Suppressor macrophage treated with lipopolysaccharide for 4 hours (primary cell): ENCODE measurements at regions not wholly inside any gene's neighbourhood (a gene's known extent, or its start where the extent isn't known, plus 50 kb on each side); places are given as distances from the start of the nearest gene placed in this dataset.

Experiments
- DNase-seq: peaks from one replicate; pipeline ENCODE4 v3.0.0-alpha.2; 2020

- DNase-seq = no peak
Measured at GRCh38 chr17:71315568-71315967, 805.3 kb upstream of the SOX9 start.

DNA sequence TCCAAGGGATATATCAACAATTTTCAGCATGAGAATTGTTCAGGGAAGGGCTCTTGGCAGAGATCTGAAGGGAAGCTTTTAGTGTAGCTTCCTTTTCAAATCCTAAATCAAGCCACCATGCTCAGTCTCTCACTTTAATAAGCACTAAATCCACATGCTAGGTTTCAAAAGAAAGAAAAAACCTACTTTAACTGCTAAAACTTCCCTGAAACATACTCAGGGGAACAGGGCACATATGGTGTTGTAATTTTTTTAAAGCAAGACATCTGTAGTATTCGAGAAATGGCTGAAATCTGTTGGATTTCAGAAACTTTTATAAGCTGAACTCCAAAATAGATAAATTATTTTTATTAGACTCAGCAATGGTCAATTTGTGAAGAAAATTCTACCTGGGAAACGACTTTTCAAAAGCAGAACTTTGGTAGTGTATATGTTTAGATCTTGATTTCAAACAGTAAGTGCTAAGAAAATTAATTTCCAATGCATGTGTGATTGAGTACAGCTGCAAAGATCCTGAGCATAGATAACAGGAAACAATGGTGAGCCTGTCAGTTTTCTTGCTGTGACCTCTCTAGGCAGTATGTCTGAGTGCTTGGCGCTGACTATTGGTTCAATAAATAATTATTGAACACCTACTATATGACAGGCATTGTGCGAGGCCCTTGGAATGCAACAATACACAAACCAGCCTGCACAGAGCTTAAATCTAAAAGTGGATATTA lies 804.5 kb upstream of the SOX9 start:
- no peak for DNase-seq

GRCh38 chr17:71320009-71320796 lies 800.6 kb upstream of the SOX9 start:
- no peak for DNase-seq

DNA sequence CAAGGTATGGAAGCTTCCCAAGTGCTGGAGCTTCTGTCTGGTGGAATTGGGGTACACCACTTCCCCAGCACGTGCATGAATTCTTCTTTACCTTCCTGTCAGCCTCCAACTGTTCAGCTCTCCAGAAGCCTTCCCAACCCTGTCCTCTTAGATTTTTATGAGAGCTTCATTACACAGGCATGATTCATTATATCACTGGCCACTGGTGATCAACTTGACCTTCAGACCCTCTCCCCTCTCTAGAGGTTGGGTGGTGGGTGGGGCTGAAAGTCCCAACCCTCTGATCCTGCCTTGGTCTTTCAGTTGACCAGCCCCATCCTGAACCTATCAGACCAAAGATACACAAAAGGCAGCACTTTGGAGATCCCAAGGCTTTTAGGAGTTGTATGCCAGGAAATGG lies 795.7 kb upstream of the SOX9 start:
- DNase-seq = no peak

DNA sequence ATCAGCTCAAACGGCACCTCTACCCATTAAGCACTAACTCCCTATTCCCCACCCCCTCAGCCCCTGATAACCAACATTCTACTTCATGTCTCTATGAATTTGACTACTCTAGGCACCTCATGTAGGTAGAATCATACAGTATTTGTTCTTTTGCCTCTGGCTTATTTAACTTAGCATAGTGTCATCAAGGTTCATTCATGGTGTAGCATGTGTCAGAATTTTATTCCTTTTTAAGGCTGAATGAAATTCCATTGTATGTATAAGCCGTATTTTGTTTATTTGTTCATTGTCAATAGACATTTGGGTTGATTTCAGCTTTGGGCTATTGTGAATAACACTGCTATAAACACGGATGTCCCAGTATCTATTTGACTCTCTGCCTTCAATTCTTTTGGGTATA lies 794.9 kb upstream of the SOX9 start:
- no peak for DNase-seq

GRCh38 chr17:71327376-71328059 lies 793.3 kb upstream of the SOX9 start:
- DNase-seq = no peak

DNA sequence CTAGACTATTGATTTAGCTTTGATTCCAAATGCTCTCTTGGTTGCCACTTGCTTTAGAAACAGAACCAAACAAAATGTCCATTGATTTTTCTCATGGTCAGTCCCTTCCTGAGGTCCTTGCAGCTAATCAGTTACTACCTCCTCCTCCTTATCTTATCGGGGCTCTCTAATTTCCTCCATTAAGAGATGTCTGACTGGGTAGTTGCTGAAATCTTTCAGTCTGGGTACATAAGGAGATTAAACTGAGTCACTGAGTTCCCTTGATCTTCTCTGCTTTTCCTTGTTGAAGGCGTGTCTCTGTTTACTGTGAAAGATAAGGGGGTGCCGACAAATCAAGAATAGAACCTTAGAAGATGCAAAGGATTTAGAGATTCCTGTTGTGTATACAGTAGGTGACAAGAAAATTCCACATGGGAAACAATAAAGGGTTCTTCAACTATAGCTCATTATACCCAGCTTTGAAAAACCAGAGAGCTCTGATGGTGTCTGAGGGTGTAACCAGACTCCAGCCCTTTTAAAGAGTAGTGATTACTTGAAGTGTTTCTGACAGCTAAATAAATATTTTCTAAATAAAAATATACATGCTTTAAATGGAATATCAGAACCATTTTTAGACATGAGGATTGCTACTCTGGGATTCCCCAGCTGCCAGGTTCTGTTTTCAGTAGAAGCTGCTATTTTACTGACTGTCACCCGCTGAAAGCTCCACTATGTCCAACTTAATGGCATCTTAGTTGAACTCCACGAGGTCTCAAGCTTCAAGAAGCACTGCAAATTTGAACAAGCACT lies 791.3 kb upstream of the SOX9 start:
- no peak for DNase-seq

GRCh38 chr17:71330099-71330375 lies 790.8 kb upstream of the SOX9 start:
- DNase-seq = no peak

DNA sequence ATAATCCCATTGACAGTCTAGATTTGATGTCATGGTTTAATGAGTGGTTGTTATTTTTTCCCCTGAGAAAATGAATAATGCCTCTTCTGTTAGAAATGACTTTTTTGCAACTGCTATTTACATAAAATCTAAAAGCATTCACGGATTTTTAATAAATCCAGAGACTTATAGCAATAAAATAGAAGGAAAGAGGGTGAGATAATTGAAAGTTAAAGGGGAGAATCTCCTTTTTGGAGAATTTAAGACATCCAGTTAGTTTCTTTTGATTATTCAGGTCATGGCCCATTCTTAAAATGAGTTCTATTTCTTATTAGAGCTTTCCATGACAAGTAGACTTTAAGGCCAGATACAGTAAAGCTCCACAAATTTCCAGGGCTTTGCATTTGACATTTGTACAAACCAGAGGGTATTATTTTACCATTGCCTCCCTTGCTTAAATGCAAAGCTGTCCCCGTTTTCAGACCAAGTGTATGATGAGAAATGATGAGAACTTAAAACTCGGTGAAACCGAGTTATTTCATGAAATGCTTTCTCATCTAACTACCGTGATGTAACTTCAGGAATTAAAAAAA lies 789.0 kb upstream of the SOX9 start:
- DNase-seq = no peak

- DNase-seq = no peak
Measured at GRCh38 chr17:71334048-71334751, 786.6 kb upstream of the SOX9 start.

DNA sequence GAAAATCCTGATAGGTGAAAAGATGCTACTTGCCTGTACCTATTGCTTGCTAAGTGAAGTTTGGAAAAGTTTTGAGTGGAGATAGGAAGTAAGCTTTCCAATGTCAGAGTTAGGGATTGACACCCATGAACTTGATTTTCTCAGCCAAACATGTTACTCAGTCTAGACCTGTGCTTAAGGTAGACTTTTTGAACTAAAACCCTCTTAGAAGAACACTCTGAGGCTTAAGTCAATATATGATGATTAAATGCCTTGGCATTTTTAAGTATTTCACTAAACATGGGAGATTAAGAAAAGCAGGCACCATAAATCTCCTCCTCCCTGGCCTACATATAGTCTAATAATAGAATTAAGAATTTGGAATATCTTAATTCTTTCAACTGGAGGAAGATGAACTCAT lies 785.6 kb upstream of the SOX9 start:
- DNase-seq = no peak

DNA sequence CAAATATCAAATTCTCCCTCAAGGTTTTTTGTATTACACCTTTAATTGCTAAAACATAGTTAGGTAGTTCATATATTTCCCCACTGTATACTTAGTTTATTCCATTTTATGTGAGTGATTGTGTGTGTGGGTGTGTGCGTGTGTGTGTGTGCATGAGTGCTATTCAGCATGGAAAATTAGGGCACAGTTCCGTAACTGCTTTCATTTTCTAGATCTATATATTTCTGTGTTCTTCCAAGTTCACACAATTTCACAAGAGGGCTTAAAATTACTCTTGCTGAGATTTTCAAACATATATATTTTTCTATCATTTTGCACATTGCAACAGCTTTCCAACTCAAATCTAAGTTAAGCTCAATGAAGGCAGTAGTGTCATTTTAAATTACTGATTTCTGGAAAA lies 782.9 kb upstream of the SOX9 start:
- DNase-seq = no peak

DNA sequence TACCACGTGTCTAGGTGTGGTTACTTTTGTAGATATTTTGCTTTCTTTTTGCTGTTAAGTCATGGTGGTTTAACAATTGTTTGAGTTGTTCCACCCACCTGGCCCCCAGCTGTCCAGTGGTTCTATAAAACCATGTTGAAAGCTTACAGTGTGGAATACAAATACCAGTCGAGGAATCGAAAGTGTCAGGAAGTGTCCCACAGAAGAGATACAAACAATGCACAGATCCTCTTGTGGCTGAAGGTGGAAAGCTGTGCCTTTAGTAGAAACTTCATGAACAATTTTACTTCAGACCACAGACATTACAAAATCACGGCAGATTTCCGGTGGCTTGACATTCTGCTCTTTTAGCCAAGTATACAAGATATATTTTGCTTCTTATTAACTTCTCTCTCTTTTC lies 782.4 kb upstream of the SOX9 start:
- DNase-seq = no peak

GRCh38 chr17:71339206-71339605 lies 781.6 kb upstream of the SOX9 start:
- DNase-seq = no peak

DNA sequence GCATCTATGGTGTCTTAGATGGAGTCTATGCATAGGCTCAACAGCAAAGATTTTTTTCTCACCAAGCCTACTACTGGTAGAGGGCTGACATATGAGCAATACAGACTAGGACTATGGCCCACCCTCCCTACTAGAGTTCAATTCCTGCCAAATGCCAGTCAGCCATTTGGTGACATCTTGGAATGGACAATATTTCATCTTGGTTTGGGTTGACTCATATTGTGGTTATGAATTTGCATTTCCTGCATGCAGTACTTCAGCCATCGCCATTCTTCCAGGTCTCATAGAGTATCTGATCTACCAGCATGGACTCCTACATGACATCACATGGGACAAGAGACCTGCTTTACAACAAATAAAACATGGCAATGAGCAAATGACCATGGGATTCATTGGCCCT lies 778.1 kb upstream of the SOX9 start:
- DNase-seq = no peak

DNA sequence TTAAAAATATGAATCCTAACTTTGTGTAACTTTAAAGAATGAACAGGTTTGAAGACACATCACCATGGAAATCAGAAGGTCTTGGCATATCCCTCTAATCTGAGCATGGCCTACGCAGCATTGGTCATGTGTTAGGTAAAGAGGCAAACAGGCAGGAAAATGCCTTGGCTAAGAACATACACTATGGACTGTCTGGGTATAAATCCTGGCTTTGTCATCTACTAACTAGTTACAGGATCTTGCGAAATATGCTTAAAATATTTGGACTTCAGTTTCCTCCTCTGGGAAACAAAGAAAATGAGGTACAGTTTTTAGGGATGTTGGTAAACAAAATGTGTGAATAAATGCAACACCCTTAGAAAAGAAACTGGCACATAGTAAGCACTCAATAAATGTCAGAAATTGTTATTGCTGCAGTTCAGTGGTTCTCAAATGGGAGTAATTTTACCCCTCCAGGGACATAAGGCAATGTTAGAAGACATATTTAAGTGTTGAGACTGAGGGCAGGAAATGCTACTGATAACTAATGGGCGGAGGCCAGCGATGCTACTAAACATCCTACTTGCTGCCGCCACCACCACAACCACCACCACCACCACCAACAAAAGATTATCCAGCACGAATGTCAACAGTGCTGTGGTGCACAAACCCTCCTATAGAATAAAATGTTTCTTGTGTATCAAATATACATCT lies 770.8 kb upstream of the SOX9 start:
- no peak for DNase-seq

- no peak for DNase-seq
Measured at GRCh38 chr17:71360301-71360700, 760.5 kb upstream of the SOX9 start.

- no peak for DNase-seq
Measured at GRCh38 chr17:71361656-71362450, 759.0 kb upstream of the SOX9 start.

DNA sequence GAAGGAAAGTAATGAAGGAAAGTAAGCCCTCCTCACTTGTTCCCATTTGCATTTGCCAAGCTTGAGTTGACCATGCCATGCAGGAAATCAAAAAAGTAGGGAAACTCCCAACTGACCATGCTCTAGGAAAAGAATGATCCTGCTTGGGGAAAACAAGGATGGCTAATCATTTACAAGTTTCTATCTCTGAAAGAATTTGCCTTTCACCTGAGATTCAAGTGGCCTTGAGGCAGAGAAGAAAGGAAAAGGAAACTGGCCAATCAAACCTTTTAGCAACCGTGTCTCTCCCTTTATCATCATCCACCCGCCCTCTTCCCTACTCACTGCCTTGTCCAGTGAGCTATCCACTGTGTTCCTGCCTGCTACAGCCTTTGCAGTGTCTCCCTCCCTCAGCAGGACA lies 757.2 kb upstream of the SOX9 start:
- no peak for DNase-seq

DNA sequence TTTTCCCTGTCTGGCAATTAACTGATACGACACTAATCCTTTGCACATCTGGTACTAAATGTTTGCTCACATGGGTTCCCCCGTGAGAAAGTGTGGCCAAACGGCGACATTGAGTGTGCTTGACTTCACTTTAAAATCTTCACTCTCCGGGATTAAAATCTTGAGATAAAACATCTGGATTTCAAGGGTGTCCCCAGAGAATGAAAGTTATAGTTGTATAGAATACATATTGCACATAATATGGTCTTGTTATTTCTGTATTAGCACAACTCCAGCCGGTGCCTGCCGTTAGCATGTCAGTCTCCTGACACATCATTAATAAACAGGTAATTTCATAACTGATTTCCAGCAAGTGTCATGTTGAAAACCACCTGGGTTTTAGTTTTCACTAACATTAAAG lies 749.0 kb upstream of the SOX9 start:
- DNase-seq = no peak

GRCh38 chr17:71375948-71376347 lies 744.9 kb upstream of the SOX9 start:
- DNase-seq = no peak
